Right hindlimb (tissue), 1 donor: ENCODE measurements at regions not wholly inside any gene's neighbourhood (a gene's known extent, or its start where the extent isn't known, plus 50 kb on each side); places are given as distances from the start of the nearest gene placed in this dataset.

ENCODE experiments used
- DNase-seq: peaks from one replicate; pipeline ENCODE4 v3.0.0-alpha.2; 2018

DNA sequence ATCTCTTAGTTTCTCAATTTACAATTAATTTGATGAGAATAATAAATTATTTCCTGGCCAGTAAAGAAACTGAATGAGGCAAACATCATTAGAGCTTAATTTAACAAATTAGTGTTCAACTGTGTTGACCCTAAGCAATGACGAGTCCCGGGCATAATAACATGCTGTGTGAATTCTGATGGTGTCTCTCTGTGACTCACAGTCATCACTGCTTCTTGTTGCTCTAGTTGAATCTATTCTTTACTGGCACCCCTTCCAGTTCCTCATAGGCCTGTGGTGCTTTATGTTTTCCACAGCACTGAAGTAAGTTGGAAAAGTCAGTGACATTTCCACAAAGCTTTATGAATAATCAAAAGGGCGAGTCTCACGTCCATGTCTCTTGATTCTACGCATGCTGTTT is 57.7 kb upstream of the SLC7A11 start:
- no peak for DNase-seq

DNA sequence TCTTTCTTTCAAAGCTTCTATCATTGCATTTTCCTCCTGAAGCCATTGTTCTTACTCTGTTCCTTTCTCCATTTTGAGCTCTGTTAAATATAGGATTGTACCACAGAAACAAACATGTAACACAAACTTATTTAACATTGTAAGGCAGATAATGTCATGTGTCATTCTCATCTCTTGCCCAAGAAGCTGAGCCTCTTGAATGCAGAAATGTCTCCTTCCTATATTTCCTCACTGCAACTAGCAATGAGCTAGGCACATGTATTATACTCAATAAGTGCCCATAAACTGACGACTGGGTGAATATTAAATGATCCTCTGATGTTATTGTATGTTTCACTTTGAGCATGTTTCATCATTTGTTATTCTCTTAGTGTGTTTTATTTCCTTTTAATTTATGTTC is 56.7 kb upstream of the SLC7A11 start:
- DNase-seq = no peak

DNA sequence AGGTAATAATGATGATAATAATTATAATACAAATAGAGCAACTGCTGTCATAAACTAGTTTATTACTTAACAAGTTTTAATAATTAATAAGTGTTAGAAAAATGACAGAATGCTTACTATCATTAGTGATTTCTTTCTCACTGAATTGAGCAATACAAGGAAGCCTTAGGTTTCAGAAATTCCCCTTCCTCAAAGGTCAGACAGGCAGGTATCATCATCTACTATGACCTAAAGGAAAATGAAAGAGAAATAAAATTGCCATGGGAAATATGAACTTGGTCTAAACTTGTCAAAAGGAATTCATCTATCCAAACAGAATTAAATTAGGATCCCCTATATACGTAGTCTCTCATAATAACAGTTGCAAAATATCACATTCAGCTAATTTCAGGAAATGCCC is 56.3 kb upstream of the SLC7A11 start:
- DNase-seq = no peak

DNA sequence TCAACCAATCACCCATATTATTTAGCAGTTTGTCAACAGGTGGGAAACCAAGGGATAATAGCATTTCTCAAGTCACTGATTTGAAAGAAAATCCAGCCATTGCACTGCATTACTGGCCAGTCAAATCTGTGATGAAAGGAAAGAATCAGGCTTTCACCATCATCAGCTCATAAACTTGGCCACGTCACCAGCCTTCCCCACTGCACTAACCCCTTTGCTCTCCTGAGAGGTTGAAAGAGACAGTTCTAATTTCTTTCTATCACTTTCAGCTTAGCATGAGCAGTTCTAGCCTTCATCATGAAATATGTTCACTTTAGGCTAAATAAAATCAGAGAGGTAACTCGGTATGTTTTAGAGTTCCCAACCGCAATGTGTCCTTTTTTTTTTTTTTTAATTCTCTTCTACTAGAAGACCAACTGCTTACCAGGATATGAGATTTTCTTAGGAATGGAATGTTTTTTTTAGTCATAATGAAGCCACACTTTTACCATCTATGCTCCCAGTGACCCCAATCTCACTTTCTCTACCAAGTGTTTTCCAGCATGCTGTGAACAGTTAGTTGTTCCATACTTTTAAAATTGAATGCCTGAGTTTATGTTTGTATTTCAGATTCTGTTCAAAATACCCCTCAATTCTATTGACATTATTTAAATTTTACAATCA is 55.7 kb upstream of the SLC7A11 start:
- DNase-seq = no peak

DNA sequence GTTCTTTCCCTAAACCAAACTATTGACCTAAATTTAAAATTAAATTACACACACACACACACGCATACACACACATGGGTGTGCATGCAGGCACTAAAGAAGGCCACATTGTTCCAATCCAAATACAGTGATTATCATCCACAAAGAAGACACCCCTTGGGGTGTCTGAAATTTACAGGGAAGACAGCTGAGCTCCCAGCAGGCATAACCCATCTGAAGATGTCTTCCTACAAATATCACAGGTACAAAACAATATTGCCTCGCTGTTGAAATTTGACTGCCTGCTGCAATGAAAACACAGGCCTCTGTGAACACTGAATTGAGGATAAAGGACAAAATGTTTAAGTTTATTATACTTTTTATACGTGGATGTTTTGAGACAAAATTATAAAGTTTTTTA is 50.2 kb upstream of the SLC7A11 start:
- DNase-seq = no peak
